H54 (cell line): ENCODE measurements at regions not wholly inside any gene's neighbourhood (a gene's known extent, or its start where the extent isn't known, plus 50 kb on each side); places are given as distances from the start of the nearest gene placed in this dataset.

Source experiments
- DNase-seq: peaks from one replicate; pipeline ENCODE4 v3.0.0; 2011; ENCODE audit warnings: low spot score, mixed read lengths; ENCODE audit not compliant: insufficient read length
- FAIRE-seq: peaks from 3 replicates; lab custom pipeline; 2011; peaks lifted over from hg19 to GRCh38; lab: Jason Lieb, UNC
- POLR2A ChIP-seq: IDR thresholded peaks from 2 replicates; pipeline ENCODE4 v1.6.1; 2011; ENCODE audit warnings: low read depth, mild to moderate bottlenecking, low read length

DNA sequence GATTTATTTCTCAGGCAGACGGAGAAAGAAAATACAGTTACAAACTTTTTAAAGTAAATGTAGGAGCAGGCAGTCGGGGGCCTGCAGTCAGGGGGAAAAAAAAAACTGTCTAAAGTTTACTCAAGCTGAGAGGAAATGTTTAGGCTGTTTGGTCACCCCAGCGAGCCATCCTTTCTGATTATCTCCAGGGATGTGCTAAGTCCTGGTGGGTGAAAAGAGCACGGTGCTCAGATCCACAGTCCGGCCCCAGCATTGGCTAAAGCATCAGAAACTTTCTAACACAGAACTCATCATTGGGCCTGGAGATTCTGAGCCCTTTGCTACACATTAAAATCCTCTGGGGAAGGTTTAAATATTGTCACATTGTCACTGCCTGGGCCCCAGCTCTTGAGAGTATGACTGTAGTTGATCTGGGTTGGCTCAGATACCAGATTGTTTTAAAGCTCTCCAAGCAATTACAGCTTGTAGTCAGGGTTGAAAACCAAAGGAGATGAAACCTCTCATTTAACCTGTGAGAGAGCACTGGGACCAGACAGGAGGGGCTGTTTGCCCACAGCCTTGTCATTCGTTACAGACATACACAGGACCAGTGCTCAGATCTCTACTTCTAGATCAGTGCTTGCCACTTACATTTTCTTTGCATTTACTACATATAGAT is 131.1 kb upstream of the HTR2A start:
- DNase-seq (no peak), FAIRE-seq (no peak)

DNA sequence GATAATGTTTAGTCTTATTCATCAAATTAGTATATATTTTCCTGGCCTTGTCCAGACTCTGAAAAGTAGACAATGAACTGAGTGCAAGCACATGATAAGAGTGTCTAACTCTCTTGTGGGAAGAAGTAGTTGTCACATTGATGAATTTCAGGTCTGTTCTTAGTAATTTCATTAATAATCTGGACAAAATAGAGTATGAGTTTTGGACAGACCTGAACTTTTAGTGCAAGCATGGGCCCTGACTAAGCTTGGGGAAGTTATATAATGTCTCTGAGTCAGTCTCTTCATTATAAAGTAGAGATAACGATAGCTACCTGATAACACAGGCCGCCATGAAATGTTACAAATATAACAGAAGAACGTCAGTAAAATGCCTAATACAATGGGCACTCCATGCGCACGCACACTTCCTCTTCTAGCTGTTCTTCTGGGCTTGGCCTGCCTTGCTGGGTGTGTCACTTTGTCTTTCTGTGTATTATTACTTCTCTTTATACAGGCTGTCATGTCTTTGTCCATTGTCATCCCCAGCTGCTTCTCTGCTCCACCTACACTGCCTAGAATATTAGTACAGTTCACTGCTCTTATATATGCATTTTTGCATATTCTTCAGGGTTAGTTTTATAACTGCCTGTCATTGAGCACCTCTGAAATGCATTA is 129.1 kb upstream of the HTR2A start:
- FAIRE-seq, result no peak
- TF ChIP-seq POLR2A, result no peak
- DNase-seq, result no peak

More for the DNA sequence above, 131.1 kb upstream of the HTR2A start:
- TF ChIP-seq POLR2A, result no peak

DNA sequence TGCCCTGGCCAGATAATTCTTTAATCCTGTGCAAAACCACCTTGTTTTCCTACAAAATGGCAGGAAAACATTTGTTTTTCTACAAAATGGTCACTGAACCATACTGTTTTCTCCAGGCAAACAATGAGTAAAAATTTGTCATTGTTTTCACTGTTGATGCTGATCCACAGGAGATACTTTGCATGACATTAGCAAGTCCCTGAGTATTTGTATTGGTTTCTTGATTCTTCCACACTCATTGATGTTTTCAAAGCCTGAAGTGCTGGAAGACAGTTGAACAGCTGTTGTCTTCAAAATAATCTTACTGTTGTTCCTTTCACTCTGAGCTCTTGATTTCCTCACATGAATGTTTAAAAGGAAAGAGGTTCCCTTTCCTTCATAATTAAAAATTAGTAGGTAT is 123.1 kb upstream of the HTR2A start:
- FAIRE-seq, result no peak
- TF ChIP-seq POLR2A, result no peak
- DNase-seq, result no peak

DNA sequence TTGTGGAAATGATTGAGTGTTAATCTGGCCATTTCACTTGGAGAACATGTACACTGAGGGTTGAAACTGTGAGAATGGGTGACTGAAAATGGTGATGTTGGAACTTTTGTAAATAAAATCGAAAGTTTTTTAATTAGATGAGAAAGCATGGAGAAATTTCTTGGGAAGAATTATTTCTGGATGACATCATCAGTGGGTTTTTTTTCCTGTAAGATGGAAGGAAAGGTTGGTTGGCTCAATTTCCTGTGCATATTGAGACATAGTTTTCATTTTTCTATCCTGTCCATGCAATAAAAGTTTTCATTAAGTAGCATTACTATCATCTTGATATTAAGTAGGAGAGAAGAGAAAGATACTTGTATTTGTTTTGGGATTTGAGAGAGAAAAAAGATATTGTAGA is 120.6 kb upstream of the HTR2A start:
- no peak for FAIRE-seq
- TF ChIP-seq POLR2A, result no peak
- no peak for DNase-seq

DNA sequence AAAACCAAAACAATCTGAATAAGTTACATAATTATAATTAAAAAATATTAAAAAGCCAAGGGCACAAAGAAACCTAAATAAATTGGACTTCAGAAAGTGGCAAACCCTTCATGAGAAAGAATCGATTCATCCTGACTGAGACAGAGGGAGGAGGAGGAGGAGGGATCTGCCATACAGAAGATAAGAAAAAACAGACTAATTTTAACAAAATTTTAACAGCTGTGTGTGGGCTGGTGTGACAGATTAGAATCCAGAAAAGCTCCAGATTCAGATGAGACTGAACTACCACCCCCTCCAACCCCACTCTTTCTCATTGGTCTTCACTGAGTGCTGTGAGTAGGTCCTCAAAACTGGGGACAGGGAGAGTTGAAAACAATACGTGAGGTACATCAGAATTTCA is 111.5 kb upstream of the HTR2A start:
- DNase-seq (no peak), FAIRE-seq (no peak)
- TF ChIP-seq POLR2A, result no peak

DNA sequence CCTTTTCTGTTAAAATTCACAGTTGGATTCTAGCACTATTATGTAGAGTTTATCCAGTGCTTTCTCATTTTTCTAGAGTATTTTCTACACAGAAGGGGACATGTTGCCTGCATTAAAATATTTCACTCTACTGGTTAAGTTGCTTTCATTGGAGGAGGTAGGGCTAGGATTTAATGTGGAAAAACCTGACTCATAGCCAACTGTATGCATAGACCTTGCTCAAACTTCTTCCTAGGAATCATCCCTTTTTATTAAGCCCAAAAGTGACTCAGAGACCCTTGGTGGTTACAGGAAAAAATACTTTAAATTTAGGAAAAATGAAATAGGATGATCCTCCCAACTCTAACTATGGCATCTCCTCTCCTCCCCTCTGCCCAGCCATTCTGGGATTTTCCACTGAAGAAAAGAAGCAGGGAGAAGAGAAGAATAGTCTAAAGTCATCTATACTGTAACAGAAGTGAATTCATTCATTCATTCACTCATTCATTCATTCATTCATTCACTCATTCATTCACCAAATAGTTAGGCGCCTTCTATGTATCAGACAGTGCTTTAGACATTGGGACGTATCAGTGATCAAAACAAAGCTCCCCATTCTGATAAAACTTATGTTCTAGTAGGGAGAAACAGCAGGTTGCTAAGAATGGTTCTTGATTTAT is 109.0 kb upstream of the HTR2A start:
- TF ChIP-seq POLR2A, result no peak
- no peak for DNase-seq
- FAIRE-seq, result no peak

DNA sequence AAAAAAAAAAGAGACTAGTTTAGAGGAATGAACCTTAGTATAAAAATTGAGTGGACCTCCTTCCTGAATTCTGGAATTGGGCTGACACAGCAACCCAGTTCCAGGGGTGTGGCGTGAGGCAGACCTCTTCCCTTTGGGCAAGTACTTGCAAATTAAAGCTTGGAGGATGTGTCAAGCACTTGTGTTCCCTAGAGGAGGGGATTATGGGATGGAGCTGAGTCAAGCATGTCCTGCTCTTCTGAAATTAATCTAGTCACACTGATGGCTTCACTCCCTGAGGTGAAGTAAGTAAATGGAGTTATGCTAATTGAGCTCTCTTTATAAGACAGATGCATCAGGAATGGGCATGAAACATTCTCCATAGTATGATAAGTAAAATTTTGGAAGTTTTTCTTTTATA is 107.7 kb upstream of the HTR2A start:
- DNase-seq (no peak), FAIRE-seq (no peak)
- TF ChIP-seq POLR2A, result no peak

DNA sequence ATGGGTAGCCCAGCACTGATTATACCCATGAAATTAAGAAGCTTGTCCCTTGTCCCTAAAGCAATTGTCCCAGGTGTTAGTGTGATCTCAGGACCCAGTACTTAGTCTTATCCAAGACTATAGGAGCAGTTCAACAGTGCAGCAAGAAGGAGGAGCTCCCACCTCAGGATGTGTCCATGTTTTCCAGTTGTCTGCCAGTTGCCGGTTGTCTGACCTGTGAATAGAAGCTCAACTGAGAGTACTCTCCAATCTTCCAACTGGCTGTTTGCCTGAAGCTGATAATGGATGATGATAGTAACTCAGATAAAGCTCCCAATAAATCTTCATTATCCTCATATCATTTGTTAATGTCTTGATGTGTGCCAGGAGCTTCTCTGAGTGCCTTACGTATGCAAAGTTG is 107.2 kb upstream of the HTR2A start:
- no peak for DNase-seq
- FAIRE-seq, result no peak
- no peak for TF ChIP-seq POLR2A

DNA sequence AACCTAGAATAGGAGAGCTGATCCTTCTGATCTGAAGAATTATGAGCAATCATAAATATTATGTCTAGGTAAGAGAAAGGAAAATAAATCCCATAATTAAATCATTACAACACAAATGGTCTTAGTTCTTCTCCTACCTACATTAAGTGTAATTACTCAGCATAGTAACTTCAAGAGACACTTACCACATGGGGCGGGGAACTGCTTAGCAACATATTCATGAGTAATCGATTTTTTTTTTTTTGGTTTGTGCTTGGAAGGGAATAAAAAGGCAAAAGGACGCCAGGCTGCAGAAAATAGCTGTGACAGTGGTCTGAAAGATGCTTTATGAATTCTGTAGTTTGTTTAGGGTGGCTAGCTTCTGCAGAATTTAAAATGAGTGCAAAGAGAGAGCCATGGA is 103.3 kb upstream of the HTR2A start:
- DNase-seq (no peak), FAIRE-seq (no peak)
- TF ChIP-seq POLR2A, result no peak

DNA sequence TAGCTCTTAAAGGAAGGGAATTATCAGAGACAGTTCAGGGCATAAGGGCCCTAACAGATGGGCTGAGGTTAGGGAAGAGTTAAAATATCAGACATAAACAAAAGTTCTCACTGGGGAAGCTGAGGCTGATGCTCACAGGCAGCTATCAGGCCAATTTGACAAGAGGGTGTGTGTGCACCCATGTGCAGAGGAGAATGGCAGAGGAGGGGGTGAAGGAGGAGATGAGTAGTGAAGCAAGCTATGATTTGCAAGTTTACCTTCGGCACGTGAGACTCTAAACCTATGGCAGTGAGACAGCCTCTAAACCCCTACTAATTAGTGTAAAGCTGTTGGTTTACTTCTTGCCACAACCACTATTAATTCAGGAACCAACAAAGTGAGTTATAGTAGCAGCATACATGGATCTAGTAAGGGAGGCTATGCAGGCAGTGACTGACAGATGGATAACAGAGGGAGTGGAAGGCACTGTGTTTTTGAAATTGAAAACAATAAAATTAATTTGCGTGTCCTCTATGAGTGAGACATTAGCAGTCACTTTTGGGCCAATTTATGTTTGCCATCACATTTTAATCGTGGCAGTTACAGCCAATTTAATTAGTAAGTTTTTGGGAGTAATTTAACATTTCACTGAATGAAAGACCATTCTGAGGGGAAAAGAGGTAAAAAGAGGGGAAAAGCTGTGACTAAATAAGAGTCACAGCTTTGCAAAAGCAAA is 99.6 kb upstream of the HTR2A start:
- no peak for TF ChIP-seq POLR2A
- FAIRE-seq, result no peak
- no peak for DNase-seq

DNA sequence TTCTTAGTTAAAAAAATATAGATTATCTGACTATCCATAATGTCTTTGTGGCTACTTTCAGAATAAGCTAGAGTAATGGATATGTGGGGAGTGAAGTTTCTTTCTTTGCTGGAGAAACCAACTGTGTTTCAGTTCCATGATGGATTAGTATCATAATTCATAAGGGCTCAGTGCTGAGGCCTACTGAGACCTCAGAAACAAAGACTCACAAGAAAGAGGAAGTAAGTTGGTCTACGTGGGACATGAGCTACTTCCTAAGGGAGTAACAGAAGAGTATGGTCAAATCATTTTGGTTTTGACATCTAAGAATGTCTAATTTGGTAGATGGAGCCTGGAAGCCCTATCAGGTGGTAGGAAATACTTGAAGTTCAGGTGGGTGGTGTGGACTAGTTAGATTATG is 99.0 kb upstream of the HTR2A start:
- no peak for FAIRE-seq
- no peak for DNase-seq
- no peak for TF ChIP-seq POLR2A

DNA sequence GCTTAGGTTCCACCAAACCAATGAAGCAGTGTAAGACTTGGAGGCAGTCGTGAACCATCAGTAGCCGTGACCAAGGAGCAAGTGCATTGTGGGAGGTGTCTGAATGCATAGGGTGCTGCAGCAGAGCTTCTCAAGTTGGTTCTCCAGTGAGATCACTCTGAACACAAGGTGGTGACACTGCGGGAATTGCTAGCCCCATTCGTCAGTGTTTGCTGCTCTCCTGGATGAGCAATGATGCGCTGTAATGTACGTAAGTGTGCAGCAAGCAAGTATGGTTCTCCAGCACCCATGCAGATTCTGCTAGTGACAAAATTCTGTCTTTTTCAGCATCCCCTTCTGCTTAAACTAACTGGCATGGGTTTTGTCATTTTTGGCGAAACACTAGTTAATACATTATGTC is 97.6 kb upstream of the HTR2A start:
- DNase-seq (no peak), FAIRE-seq (no peak)
- no peak for TF ChIP-seq POLR2A

DNA sequence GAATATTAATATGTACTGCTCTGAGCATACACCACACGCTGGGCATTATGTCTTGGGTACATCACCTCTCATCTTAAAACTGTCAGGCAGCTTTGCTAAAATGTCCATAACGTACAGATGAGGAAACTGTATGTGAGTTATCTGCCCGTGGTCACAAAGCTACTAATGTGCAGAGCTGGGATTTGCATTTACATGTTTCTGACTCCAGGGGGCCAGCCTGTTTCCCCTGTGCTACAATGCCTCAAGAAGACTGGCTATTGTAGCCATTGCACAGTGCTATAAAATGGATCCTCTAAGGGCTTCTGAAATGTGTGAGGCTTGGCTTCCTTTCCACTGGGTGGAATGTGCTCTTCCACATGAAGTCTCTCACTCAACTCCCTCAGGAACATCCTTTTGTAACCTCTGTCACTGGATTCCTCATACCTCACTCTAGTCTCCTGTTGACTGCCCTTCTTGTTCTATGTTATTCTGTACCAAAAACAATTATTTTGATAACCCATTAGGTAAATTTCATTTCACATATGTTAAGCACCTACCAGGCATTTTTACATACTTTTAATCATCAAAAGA is 95.6 kb upstream of the HTR2A start:
- TF ChIP-seq POLR2A, result no peak
- DNase-seq, result no peak
- FAIRE-seq, result no peak

DNA sequence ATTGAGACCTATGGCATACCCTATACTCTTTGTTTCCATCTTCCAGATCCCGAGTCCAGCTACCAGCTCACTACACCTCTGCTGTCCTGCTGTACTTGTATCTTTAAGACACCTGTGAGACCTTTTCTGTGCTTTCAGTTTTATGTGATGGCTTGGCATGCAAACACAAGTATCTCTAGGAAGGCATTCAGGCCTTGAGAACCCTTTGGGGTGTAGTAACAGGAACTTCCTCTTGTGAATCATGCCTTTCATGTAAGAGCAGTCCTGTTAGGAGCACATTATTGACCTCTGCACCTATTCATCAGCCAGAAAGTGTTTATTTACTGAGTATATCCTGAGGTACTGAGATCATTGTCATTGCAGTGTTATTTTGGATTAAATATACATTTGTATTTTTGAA is 87.0 kb upstream of the HTR2A start:
- FAIRE-seq (no peak), DNase-seq (no peak)
- TF ChIP-seq POLR2A, result no peak
